ENCODE measurements at regions not wholly inside any gene's neighbourhood (a gene's known extent, or its start where the extent isn't known, plus 50 kb on each side); places are given as distances from the start of the nearest gene placed in this dataset.

- no peaks in the 10 kb centered on the region for H3K4me1 ChIP-seq (ENCODE audit: control insufficient read depth, insufficient read depth, low read length)
- no peaks in the 10 kb centered on the region for H3K27me3 Mint-ChIP-seq (ENCODE audit: insufficient read depth)
- no peak overlapping the region for H3K9ac ChIP-seq (ENCODE audit: extremely low read depth, low read length, poor library complexity, severe bottlenecking)
- H3K9me3 Mint-ChIP-seq: no peaks in the 10 kb centered on the region
- no peak for DNase-seq
- 96 to 100% methylated on average over 1 to 2 of the region's 2 CpGs for WGBS, 2 experiments (ENCODE audit: insufficient coverage in 1 of 2, insufficient read length in 1 of 2)
- no peaks in the 10 kb centered on the region for H3K27me3 ChIP-seq (ENCODE audit: control insufficient read depth, insufficient read depth, low read length, poor library complexity, severe bottlenecking)
- no peaks in the 10 kb centered on the region for H3K4me1 Mint-ChIP-seq
- H3K9me3 ChIP-seq (ENCODE audit: control insufficient read depth, low read length): no peaks in the 10 kb centered on the region
- no peak overlapping the region for H3K4me3 Mint-ChIP-seq
- no peaks in the 10 kb centered on the region for H3K36me3 Mint-ChIP-seq (ENCODE audit: low read depth)
- H3K27ac Mint-ChIP-seq: no peak overlapping the region
- no peak for TF ChIP-seq CTCF (conservative IDR thresholded peaks at IDR 0.05)
- no peak overlapping the region for H3K27ac ChIP-seq (ENCODE audit: low read depth, low read length)
- no peaks in the 10 kb centered on the region for H3K36me3 ChIP-seq (ENCODE audit: control insufficient read depth, insufficient read depth, low read length)
- H3K4me3 ChIP-seq (ENCODE audit: low read length): no peak overlapping the region
Measured at GRCh38 chr16:66044556-66044955, 321.9 kb upstream of the CDH5 start.

- DNase-seq: no peak
- Histone ChIP-seq H3K9me3 (ENCODE audit: control insufficient read depth, low read length) (no peaks in the 10 kb centered on the region), H3K27ac (ENCODE audit: low read depth, low read length) (no peak overlapping the region), H3K27me3 (ENCODE audit: control insufficient read depth, insufficient read depth, low read length, poor library complexity, severe bottlenecking) (no peaks in the 10 kb centered on the region), H3K9ac (ENCODE audit: extremely low read depth, low read length, poor library complexity, severe bottlenecking) (no peak overlapping the region), H3K4me3 (ENCODE audit: low read length) (no peak overlapping the region), H3K4me1 (ENCODE audit: control insufficient read depth, insufficient read depth, low read length) (no peaks in the 10 kb centered on the region), H3K36me3 (ENCODE audit: control insufficient read depth, insufficient read depth, low read length) (no peaks in the 10 kb centered on the region)
- Mint-ChIP-seq H3K27me3 (ENCODE audit: insufficient read depth) (no peaks in the 10 kb centered on the region), H3K36me3 (ENCODE audit: low read depth) (no peaks in the 10 kb centered on the region), H3K4me1 (no peaks in the 10 kb centered on the region), H3K9me3 (no peaks in the 10 kb centered on the region), H3K4me3 (no peak overlapping the region), H3K27ac (no peak overlapping the region)
- WGBS, 2 experiments (ENCODE audit: insufficient coverage in 1 of 2, insufficient read length in 1 of 2): 90% methylated on average over 3 of the region's 3 CpGs; no CpG with 5 or more reads in 1 of the 2 experiments
- TF ChIP-seq CTCF (conservative IDR thresholded peaks at IDR 0.05): no peak
Measured at GRCh38 chr16:66044089-66044488, 322.4 kb upstream of the CDH5 start.

GRCh38 chr16:66043326-66043725 is 323.2 kb upstream of the CDH5 start:
- Mint-ChIP-seq H3K9me3 (no peaks in the 10 kb centered on the region), H3K27me3 (ENCODE audit: insufficient read depth) (no peaks in the 10 kb centered on the region), H3K36me3 (ENCODE audit: low read depth) (no peaks in the 10 kb centered on the region), H3K4me1 (no peaks in the 10 kb centered on the region), H3K27ac (no peak overlapping the region), H3K4me3 (no peak overlapping the region)
- H3K4me1 ChIP-seq (ENCODE audit: control insufficient read depth, insufficient read depth, low read length): no peaks in the 10 kb centered on the region
- H3K9me3 ChIP-seq (ENCODE audit: control insufficient read depth, low read length): no peaks in the 10 kb centered on the region
- DNase-seq: no peak
- no peak for TF ChIP-seq CTCF (conservative IDR thresholded peaks at IDR 0.05)
- no peaks in the 10 kb centered on the region for H3K36me3 ChIP-seq (ENCODE audit: control insufficient read depth, insufficient read depth, low read length)
- H3K27me3 ChIP-seq (ENCODE audit: control insufficient read depth, insufficient read depth, low read length, poor library complexity, severe bottlenecking): no peaks in the 10 kb centered on the region
- H3K9ac ChIP-seq (ENCODE audit: extremely low read depth, low read length, poor library complexity, severe bottlenecking): no peak overlapping the region
- no peak overlapping the region for H3K27ac ChIP-seq (ENCODE audit: low read depth, low read length)
- H3K4me3 ChIP-seq (ENCODE audit: low read length): no peak overlapping the region

Measured in endodermal cell (in vitro differentiated cells).